Fibroblast of upper back skin (primary cell): ENCODE measurements at regions not wholly inside any gene's neighbourhood (a gene's known extent, or its start where the extent isn't known, plus 50 kb on each side); places are given as distances from the start of the nearest gene placed in this dataset.
"Not testable (repeated sequence)": the region's sequence is repeated elsewhere in the genome, so short reads cannot be mapped to it uniquely, and the experiment has no call there.

Experiments
- DNase-seq: peaks from one replicate; pipeline ENCODE4 v3.0.0-alpha.2; 2013

- no peak for DNase-seq
These were observed 77.8 kb downstream of the TEX36 start for GRCh38 chr10:125605167-125605566.

GRCh38 chr10:125602825-125603224 lies 80.1 kb downstream of the TEX36 start:
- no peak for DNase-seq

GRCh38 chr10:125599194-125599593 lies 83.8 kb downstream of the TEX36 start:
- no peak for DNase-seq

DNA sequence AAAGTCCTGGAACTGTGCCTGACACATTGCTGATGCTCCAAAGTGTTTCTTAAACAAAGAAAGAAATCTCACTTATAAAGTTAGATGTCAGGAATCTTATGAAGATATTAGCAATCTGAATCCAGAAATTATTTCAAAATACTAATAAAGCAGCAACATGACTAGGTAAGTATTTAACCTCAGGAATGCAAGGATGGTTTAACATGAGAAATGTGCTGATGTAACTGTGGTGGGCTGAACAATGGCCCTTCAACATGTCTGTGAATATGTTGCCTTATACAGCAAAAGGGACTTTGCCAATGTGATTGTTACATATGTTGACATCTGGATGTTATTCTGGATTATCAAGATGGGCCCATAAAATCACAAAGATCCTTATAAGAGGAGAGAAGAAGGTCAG lies 87.1 kb downstream of the TEX36 start:
- no peak for DNase-seq

DNA sequence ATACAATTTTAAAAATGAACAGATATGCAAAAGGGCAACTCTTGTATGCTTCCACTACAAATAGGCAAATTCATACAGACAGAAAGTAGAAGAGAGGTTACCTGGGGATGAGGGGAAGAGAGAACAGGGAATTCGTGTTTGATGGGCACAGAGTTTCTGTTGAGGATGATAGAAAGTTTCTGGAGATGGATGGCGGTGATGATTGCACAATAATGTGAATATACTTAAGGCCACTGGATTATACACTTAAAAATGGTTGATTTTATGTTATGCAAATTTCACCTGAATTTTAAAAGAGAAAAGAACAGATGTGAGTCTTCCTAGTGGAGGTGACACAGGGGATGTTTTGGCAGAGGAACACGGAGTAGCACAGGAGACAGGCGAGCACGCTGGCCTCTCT lies 89.3 kb downstream of the TEX36 start:
- DNase-seq = no peak

DNA sequence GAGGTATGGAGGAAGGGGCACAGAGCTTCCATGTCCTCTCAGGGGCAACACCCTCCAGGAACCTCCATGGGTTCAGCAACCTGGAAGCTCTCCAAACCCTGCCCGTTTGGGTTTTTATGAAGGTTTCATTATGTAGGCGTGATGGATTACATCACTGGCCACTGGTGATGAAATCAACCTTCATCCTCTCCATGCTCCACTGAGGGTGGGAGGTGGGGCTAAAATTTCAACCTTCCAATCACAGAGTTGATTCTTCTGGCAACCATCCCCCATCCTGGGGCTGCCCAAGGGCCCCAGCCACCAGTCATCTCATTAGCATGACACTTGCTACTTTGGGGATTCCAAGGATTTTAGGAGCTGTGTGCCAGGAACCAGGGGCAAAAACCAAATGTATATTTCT lies 90.1 kb downstream of the TEX36 start:
- DNase-seq = no peak

GRCh38 chr10:125591886-125592285 lies 91.1 kb downstream of the TEX36 start:
- DNase-seq = no peak

DNA sequence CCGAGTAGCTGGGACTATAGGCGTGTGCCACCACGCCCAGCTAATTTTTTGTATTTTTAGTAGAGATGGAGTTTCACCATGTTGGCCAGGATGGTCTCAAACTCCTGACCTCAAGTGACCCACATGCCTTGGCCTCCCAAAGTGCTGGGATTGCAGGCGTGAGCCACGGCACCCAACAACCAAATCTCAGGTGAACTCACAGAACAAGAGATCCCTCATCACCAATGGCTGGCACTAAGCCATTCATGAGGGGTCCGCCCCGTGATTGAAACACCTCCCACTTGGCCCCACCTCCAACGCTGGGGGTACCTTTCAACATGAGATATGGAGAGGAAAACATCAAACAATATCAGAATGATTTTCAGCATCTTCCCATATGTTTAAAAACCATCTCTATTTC lies 94.2 kb downstream of the TEX36 start:
- not testable (repeated sequence) for DNase-seq

- DNase-seq = no peak
These were observed 98.0 kb downstream of the TEX36 start for GRCh38 chr10:125584954-125585353.

DNA sequence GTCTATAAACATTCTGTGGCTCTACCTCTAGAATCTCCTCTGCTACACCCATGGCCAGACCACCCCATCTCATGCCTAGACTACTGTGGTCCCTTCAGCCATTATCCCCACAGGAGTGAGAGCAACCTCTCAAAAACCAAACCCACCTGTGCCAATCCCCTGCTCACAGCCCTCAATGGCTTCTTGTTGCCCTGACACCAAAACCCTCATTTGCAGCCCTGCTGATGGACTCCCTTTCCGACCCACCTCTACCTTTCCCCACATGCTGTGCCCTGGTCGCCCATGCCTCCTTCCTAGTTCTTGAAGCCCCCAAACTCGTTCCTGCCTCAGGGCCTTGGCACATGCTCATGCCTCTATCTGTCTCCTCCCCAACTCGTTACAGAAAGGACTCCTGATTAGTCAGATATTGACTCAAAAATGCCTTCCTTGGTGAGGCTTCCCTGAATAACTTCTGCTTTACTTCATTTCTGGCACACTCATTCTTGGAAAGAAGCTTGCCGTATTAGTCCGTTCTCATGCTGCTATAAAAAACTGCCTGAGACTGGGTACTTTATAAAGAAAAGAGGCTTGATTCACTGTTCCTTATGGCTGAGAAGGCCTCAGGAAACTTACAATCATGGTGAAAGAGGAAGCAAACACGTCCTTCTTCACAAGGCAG lies 104.2 kb downstream of the TEX36 start:
- DNase-seq = no peak

DNA sequence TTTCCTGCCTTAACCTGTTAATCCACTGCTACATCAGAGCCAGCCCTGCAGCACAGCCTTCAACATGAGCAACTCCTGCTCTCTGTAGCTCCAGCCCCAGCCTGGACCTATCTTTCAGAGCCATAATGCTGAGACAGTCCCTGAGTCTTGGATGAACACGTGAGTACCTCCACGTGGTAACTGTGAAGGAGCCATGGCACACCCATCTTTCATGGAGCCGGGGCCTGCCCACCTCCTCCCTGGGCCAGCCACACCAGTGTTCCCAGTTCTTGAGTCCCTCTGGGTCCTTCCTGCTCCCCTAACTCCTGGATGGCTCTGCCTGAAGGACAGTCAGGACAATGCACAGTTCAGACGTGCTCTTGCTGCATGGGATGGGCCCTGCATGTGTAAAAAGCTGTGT lies 107.1 kb downstream of the TEX36 start:
- DNase-seq = no peak

GRCh38 chr10:125568156-125568555 lies 114.8 kb downstream of the TEX36 start:
- no peak for DNase-seq

DNA sequence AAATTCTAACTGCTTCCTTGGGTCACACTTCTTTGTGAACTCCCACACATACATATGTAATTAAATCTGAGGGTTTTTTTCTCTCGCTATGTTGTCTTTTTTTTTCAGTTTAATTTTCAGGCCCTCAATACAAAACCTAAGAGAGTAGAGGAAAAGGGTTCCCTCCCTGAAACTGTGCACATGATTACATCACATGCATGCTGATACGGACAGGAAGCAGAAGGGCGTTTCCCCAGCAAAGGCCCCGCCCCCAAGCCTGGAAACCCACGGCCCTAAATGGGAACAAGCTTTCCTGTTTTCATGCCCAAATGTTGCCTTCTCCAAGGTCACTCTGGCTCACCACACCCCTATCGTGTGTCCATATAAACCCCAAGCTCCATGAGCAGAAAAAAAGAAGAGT lies 115.4 kb downstream of the TEX36 start:
- DNase-seq = no peak

DNA sequence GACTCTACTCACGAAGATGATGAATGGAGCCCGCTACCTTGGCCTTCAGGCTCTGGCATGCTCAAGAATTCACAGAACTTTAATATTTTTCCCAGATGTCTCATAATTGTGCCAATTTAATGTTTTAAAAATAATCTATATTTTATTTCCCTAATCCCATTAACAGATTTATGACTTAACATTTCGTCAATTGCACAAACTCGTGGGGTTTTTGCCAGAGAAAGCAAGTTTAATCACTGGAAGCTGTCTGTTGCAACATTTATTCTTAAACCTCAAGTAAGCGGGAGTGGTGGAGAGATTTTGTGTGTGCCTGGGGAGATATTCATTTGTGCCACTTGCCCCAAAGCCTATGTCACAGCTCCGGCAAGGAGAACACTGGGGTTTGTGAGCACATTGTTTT lies 117.9 kb downstream of the TEX36 start:
- DNase-seq = peak; percentile 19

- no peak for DNase-seq
These were observed 118.4 kb downstream of the TEX36 start for GRCh38 chr10:125564570-125564969.

DNA sequence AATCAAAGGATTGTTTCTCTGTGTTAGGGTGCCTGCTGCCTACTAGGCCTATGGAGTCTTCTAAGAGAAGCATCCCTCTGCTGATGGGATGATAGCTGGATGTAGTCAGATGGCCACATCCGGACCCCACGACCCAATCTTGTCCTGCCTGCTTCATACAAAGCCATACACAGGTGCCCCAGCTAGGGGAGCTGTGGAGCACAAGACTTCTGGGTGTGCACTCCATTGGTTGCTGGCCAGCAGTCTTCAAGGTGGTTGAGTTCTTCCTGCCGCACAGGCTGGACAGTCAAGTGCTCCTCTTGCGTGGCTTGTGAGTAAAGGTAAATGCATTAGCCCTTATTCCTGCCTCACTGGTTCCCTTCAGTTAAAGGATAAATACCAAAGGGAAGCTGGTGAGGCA lies 120.2 kb downstream of the TEX36 start:
- DNase-seq = no peak

DNA sequence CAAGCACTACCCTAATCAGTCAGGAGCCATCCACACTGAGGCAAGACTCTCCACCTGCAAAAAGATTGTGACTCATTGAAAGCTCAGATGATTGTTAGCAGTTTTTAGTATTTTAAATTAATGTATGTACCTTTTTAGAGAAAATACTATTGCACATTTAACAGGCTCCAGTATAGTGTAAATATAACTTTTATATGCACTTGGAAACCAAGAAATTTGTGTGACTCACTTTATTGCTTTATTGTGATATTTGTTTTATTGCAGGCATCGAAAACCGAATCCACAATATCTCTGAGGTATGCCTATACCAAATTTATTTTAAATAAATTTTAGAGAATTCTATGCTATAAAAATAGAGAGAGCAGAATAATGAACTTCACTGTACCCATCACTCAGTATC lies 122.0 kb downstream of the TEX36 start:
- no peak for DNase-seq

GRCh38 chr10:125559210-125559609 lies 123.8 kb downstream of the TEX36 start:
- no peak for DNase-seq

GRCh38 chr10:125557801-125558505 lies 125.0 kb downstream of the TEX36 start:
- DNase-seq = no peak

DNA sequence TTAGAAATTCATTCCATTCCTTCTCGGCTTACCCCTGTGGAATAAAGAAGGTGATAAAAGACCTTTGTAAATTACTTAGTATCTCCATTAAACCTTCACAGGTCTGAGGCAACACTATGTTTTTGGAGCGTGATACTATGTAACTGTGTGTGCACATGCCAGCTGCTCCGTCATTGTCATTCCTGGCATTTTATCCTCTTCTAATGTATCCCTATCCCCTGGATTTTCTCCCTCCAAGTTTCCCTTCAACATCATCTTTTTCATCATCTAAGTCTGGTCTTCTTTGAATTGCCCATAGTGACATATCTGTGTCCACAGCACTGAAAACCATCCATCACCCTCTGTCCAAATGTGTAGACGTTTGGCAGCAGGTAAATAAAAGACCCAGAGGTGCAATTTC lies 125.7 kb downstream of the TEX36 start:
- no peak for DNase-seq

GRCh38 chr10:125556882-125557281 lies 126.1 kb downstream of the TEX36 start:
- DNase-seq = no peak

GRCh38 chr10:125555743-125556142 lies 127.2 kb downstream of the TEX36 start:
- no peak for DNase-seq

DNA sequence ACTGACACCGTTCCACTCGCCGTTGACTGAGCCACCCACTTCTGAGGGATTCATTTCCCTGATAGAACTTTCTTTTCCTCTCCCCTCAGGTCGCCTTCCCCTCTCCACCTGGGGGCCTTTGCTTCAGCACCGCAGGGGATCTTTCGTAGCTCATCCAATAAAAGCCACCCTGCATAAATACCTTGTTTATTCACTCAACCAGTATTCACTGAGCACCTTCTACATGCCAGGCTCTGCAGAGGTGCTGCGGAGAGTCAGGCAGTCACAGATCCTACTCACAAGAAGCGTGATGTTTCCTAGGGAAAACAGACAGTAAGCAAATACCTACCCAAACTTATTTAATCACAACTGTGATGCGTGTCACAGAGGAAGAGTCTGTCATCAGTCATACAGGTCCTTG lies 127.7 kb downstream of the TEX36 start:
- DNase-seq = no peak

GRCh38 chr10:125554753-125555152 lies 128.2 kb downstream of the TEX36 start:
- no peak for DNase-seq
